ENCODE measurements at regions not wholly inside any gene's neighbourhood (a gene's known extent, or its start where the extent isn't known, plus 50 kb on each side); places are given as distances from the start of the nearest gene placed in this dataset.

GRCh38 chr9:10961883-10962282 is 349.1 kb upstream of the PTPRD start:
- TF ChIP-seq, protein P1, sequence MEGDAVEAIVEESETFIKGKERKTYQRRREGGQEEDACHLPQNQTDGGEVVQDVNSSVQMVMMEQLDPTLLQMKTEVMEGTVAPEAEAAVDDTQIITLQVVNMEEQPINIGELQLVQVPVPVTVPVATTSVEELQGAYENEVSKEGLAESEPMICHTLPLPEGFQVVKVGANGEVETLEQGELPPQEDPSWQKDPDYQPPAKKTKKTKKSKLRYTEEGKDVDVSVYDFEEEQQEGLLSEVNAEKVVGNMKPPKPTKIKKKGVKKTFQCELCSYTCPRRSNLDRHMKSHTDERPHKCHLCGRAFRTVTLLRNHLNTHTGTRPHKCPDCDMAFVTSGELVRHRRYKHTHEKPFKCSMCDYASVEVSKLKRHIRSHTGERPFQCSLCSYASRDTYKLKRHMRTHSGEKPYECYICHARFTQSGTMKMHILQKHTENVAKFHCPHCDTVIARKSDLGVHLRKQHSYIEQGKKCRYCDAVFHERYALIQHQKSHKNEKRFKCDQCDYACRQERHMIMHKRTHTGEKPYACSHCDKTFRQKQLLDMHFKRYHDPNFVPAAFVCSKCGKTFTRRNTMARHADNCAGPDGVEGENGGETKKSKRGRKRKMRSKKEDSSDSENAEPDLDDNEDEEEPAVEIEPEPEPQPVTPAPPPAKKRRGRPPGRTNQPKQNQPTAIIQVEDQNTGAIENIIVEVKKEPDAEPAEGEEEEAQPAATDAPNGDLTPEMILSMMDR (conservative IDR thresholded peaks at IDR 0.05), result no peak
- no peak for TF ChIP-seq EZH2 (IDR thresholded peaks at IDR 0.05; ENCODE audit: low read depth)

Data from PC-9 (cell line).